Endothelial cell of umbilical vein (primary cell): ENCODE measurements at regions not wholly inside any gene's neighbourhood (a gene's known extent, or its start where the extent isn't known, plus 50 kb on each side); places are given as distances from the start of the nearest gene placed in this dataset.

ENCODE experiments used
- BruUV-seq: library from RNA; stranded (reverse); fragments of 400-500 nt; replicated peaks from 2 replicates; lab custom pipeline; 2021; lab: Mats Ljungman, UMichigan
- CTCF ChIA-PET: fragments of 300-600, 350-600 bp; sonication (Branson Sonifier 250); formaldehyde crosslinking; loops from one replicate; lab custom pipeline; 2021; ENCODE audit warnings: antibody characterized with exemption, inconsistent platforms; lab: Charles Lee
- POLR2A ChIA-PET: fragments of 300-600, 350-600 bp; sonication (Branson Sonifier 250); formaldehyde crosslinking; loops from one replicate; lab custom pipeline; 2021; ENCODE audit warnings: antibody characterized with exemption, inconsistent platforms; lab: Charles Lee
- DNase-seq: peaks from one replicate; pipeline ENCODE4 v3.0.0-alpha.2; 2011; ENCODE audit warnings: low read depth, low spot score
- FAIRE-seq: peaks from 2 replicates; lab custom pipeline; 2011; peaks lifted over from hg19 to GRCh38; lab: Jason Lieb, UNC
- H2AFZ ChIP-seq: 2 replicates; pipeline ENCODE4 v1.6.0; 2012; ENCODE audit warnings: low read depth, low read length, control low read depth, inconsistent platforms
- H3K27ac ChIP-seq: 2 replicates; pipeline ENCODE4 v1.5.1; 2011; ENCODE audit warnings: low read depth, mild to moderate bottlenecking, control low read depth, low read length, moderate library complexity; ENCODE audit not compliant: insufficient read depth
- H3K27me3 ChIP-seq, 2 experiments: 2 replicates each; pipeline versions ENCODE4 v1.6.0 to v1.6.1; 2011; ENCODE audit warnings: low read length in 2 of 2, mixed read lengths in 1 of 2; ENCODE audit not compliant: control insufficient read depth in 2 of 2, insufficient read depth in 2 of 2
- H3K36me3 ChIP-seq, 2 experiments: 2 replicates in 1 of 2; 3 replicates in 1 of 2; pipeline ENCODE4 v1.5.1; 2011; ENCODE audit warnings: low read length in 2 of 2, mild to moderate bottlenecking in 1 of 2, moderate library complexity in 1 of 2; ENCODE audit not compliant: control insufficient read depth in 2 of 2, insufficient read depth in 2 of 2; ENCODE audit errors: extremely low read depth in 1 of 2
- H3K4me1 ChIP-seq: 3 replicates; pipeline ENCODE4 v1.5.1; 2011; ENCODE audit warnings: mild to moderate bottlenecking, low read length; ENCODE audit not compliant: control insufficient read depth, insufficient read depth; ENCODE audit errors: extremely low read depth
- H3K4me2 ChIP-seq: 2 replicates; pipeline ENCODE4 v1.6.1; 2011; ENCODE audit warnings: low read length, control low read depth, mixed read lengths; ENCODE audit not compliant: insufficient read depth
- H3K4me3 ChIP-seq, 3 experiments: fragments of 200-600 bp in 1 of 3; sonication (generic), shearing (Covaris generic) in 1 of 3; replicated peaks in 1 of 3; 2 replicates each; pipeline ENCODE4 v1.5.1; 2011 to 2016; ENCODE audit warnings: control low read depth in 3 of 3, low read length in 3 of 3, mild to moderate bottlenecking in 2 of 3, inconsistent platforms in 1 of 3, low read depth in 1 of 3, moderate library complexity in 1 of 3; ENCODE audit not compliant: insufficient read depth in 1 of 3
- H3K79me2 ChIP-seq: 2 replicates; pipeline ENCODE4 v1.6.0; 2012; ENCODE audit warnings: low read length, inconsistent platforms; ENCODE audit not compliant: control insufficient read depth, insufficient read depth
- H3K9ac ChIP-seq: replicated peaks from 2 replicates; pipeline ENCODE3; 2011; ENCODE audit warnings: low read length, control low read depth; ENCODE audit not compliant: insufficient read depth; ENCODE audit errors: extremely low read depth
- H3K9me1 ChIP-seq: replicated peaks from 3 replicates; pipeline ENCODE4 v1.6.0; 2011; ENCODE audit warnings: mild to moderate bottlenecking, low read length; ENCODE audit not compliant: control insufficient read depth, insufficient read depth; ENCODE audit errors: extremely low read depth
- H3K9me3 ChIP-seq: replicated peaks from 2 replicates; pipeline ENCODE4 v1.5.1; 2012; ENCODE audit warnings: low read length, inconsistent platforms; ENCODE audit not compliant: control insufficient read depth, insufficient read depth
- H4K20me1 ChIP-seq: replicated peaks from 2 replicates; pipeline ENCODE3; 2011; ENCODE audit warnings: mild to moderate bottlenecking, low read length; ENCODE audit not compliant: control insufficient read depth, insufficient read depth; ENCODE audit errors: extremely low read depth
- CTCF ChIP-seq, 2 donors: IDR thresholded peaks; 1 replicate in 1 of 2; 2 replicates in 1 of 2; pipeline ENCODE4 v1.5.1; 2011; ENCODE audit warnings: low read length in 2 of 2, mild to moderate bottlenecking in 2 of 2, moderate library complexity in 2 of 2, control low read depth in 1 of 2, inconsistent platforms in 1 of 2, low read depth in 1 of 2; ENCODE audit not compliant: insufficient read depth in 1 of 2; ENCODE audit errors: extremely low read depth in 1 of 2
- EZH2 ChIP-seq: IDR thresholded peaks from 2 replicates; pipeline ENCODE4 v1.6.1; 2012; ENCODE audit warnings: borderline replicate concordance, low read depth, mild to moderate bottlenecking, moderate library complexity, low read length, inconsistent platforms; ENCODE audit not compliant: severe bottlenecking
- FOS ChIP-seq: IDR thresholded peaks from 2 replicates; pipeline ENCODE4 v1.6.1; 2011; ENCODE audit warnings: mild to moderate bottlenecking, low read length, moderate library complexity, borderline replicate concordance; ENCODE audit not compliant: insufficient read depth
- GATA2 ChIP-seq: IDR thresholded peaks from 2 replicates; pipeline ENCODE4 v1.7.0; 2011; ENCODE audit warnings: low read depth, mild to moderate bottlenecking, moderate library complexity, mixed read lengths, low read length; ENCODE audit not compliant: insufficient read length, insufficient read depth
- JUN ChIP-seq: IDR thresholded peaks from 2 replicates; pipeline ENCODE4 v1.6.1; 2011; ENCODE audit warnings: borderline replicate concordance, low read depth; ENCODE audit not compliant: insufficient read length, insufficient read depth
- MAX ChIP-seq: IDR thresholded peaks from 2 replicates; pipeline ENCODE4 v1.6.1; 2011; ENCODE audit not compliant: insufficient read depth, insufficient read length
- MYC ChIP-seq: IDR thresholded peaks from one replicate; pipeline ENCODE4 v1.6.1; 2011; ENCODE audit warnings: mild to moderate bottlenecking, low read depth, low read length
- POLR2A ChIP-seq: IDR thresholded peaks from 2 replicates; pipeline ENCODE4 v1.6.1; 2012; ENCODE audit warnings: low read depth, mild to moderate bottlenecking, control low read depth, low read length
- POLR2AphosphoS5 ChIP-seq: IDR thresholded peaks from 2 replicates; pipeline ENCODE4 v1.6.1; 2012; ENCODE audit warnings: low read depth, mild to moderate bottlenecking, control low read depth, low read length, moderate library complexity; ENCODE audit not compliant: insufficient read depth
- dilution Hi-C: fragments of 300-500 bp; cut with MboI; formaldehyde crosslinking; loops from one replicate; pipeline ENCODE4 v1.15.0; 2019; ENCODE audit warnings: low sequenced_read_pairs; ENCODE audit not compliant: extremely low pct_ligation_motif_present
- intact Hi-C: fragments of 100-400 bp; cut with micrococcal nuclease; formaldehyde crosslinking; loops from one replicate; pipeline ENCODE4 v1.10.0; 2022

GRCh38 chr5:68480335-68480940 lies 264.9 kb downstream of the PIK3R1 start:
- ChIA-PET CTCF (interaction anchor here (1.2 to 1.3 kb wide), 2 partner anchors 8 to 20 kb away, joined by 3 read pairs; no protein-coding TSS in a partner anchor), POLR2A (no interaction called here)
- H2AFZ ChIP-seq, result no peak overlapping the region
- no peaks in the 10 kb centered on the region for H3K4me1 ChIP-seq
- no peaks in the 10 kb centered on the region for H3K36me3 ChIP-seq
- no peak for TF ChIP-seq GATA2
- H3K9me3 ChIP-seq, result no peaks in the 10 kb centered on the region
- H3K4me3 ChIP-seq, result no peak overlapping the region
- FAIRE-seq, result no peak
- no peaks in the 10 kb centered on the region for H3K79me2 ChIP-seq
- H3K9ac ChIP-seq, result no peak overlapping the region
- H3K27ac ChIP-seq, result no peak overlapping the region
- DNase-seq, result no peak
- no peak overlapping the region for H3K4me2 ChIP-seq
- dilution Hi-C loops, result no loop called here
- H3K27me3 ChIP-seq, result peaks cover 10 to 12% of the 10 kb centered on the region in 2 experiments
- no peaks in the 10 kb centered on the region for H4K20me1 ChIP-seq
- no TSS peak for BruUV-seq
- H3K9me1 ChIP-seq, result no peaks in the 10 kb centered on the region
- intact Hi-C loops, result no loop called here

- Histone ChIP-seq H3K4me2 (no peak overlapping the region), H3K9ac (no peak overlapping the region), H2AFZ (no peak overlapping the region), H3K79me2 (no peaks in the 10 kb centered on the region), H3K27ac (no peak overlapping the region), H3K9me3 (no peaks in the 10 kb centered on the region), H3K4me1 (no peaks in the 10 kb centered on the region), H3K36me3 (no peaks in the 10 kb centered on the region), H4K20me1 (no peaks in the 10 kb centered on the region), H3K27me3 (peaks cover 9 to 12% of the 10 kb centered on the region in 2 experiments), H3K9me1 (no peaks in the 10 kb centered on the region), H3K4me3 (no peak overlapping the region)
- intact Hi-C loops (no loop called here), dilution Hi-C loops (no loop called here)
- no TSS peak for BruUV-seq
- CTCF ChIA-PET, result interaction anchor here (1.2 kb wide), 1 partner anchor 196 kb away, joined by 4 read pairs; no protein-coding TSS in a partner anchor
- no peak for TF ChIP-seq POLR2A
- no peak for TF ChIP-seq FOS
- TF ChIP-seq MYC, result no peak
- TF ChIP-seq POLR2AphosphoS5, result no peak
- no peak for TF ChIP-seq CTCF (IDR thresholded peaks at IDR 0.05; ENCODE audit: extremely low read depth in 1 of 2, insufficient read depth in 1 of 2, low read depth in 1 of 2, low read length in 2 of 2)
- no peak for TF ChIP-seq MAX
- TF ChIP-seq GATA2, result no peak
- TF ChIP-seq JUN, result no peak
- no peak for TF ChIP-seq EZH2
- FAIRE-seq (no peak), DNase-seq (no peak)
- POLR2A ChIA-PET, result no interaction called here
Measured at GRCh38 chr5:68482199-68482598, 266.6 kb downstream of the PIK3R1 start.
